GM12878 (cell line): ENCODE measurements at regions not wholly inside any gene's neighbourhood (a gene's known extent, or its start where the extent isn't known, plus 50 kb on each side); places are given as distances from the start of the nearest gene placed in this dataset.

Experiments
- TCF7 ChIP-seq: IDR thresholded peaks from 2 replicates; pipeline ENCODE4 v1.6.1; 2014; ENCODE audit warnings: antibody characterized with exemption, borderline replicate concordance
- TF ChIP-seq, protein P1 (sequence below): fragments of 450-650 bp; formaldehyde crosslinking; IDR thresholded peaks from 2 replicates; pipeline ENCODE4 v1.4.0; 2022; ENCODE audit warnings: mild to moderate bottlenecking, moderate library complexity
- TF ChIP-seq, protein P2 (sequence below), 3 experiments: IDR thresholded peaks in 2 of 3; conservative IDR thresholded peaks in 1 of 3; 2 replicates each; pipeline ENCODE4 v1.5.1; 2011; ENCODE audit warnings: low read depth in 3 of 3, low read length in 3 of 3, mild to moderate bottlenecking in 3 of 3, control low read depth in 2 of 3, moderate library complexity in 2 of 3, inconsistent platforms in 1 of 3, mixed read lengths in 1 of 3; ENCODE audit not compliant: control insufficient read depth in 2 of 3, insufficient read depth in 1 of 3; ENCODE audit errors: extremely low read depth in 1 of 3

DNA sequence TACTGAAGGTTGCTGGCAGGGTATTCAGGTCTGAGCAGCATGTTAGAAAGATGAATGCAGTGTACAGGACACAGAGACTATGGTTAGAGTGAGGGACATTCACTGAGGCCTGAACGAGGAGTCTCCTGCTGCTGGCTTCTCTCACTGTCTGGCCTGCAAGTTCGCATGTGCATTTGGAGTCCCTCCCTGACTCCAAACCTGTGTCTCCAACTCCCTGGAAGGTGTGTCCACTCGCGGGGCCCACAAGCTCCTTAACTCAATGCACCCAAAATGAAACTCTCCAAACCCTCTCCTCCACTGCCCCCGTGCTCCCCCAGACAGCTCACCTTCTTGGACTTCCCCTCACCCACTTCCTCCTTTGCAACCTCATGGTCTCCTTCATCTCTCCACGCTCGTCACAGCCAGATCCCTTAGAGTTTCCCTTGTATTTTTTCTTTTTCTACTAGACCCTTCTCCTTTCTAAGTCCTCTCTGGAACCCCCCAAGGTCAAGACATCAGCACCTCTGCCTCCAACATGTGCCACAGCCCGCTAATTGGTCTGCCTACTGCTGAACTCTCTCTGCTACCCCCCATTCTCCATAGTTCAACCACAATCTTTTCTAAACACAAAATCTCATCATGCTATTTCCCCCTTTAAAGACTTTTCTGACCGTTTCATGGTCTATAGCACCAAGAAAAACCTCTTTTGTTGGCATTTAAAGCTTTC is 58.3 kb downstream of the HES1 start:
- TF ChIP-seq, protein P1, sequence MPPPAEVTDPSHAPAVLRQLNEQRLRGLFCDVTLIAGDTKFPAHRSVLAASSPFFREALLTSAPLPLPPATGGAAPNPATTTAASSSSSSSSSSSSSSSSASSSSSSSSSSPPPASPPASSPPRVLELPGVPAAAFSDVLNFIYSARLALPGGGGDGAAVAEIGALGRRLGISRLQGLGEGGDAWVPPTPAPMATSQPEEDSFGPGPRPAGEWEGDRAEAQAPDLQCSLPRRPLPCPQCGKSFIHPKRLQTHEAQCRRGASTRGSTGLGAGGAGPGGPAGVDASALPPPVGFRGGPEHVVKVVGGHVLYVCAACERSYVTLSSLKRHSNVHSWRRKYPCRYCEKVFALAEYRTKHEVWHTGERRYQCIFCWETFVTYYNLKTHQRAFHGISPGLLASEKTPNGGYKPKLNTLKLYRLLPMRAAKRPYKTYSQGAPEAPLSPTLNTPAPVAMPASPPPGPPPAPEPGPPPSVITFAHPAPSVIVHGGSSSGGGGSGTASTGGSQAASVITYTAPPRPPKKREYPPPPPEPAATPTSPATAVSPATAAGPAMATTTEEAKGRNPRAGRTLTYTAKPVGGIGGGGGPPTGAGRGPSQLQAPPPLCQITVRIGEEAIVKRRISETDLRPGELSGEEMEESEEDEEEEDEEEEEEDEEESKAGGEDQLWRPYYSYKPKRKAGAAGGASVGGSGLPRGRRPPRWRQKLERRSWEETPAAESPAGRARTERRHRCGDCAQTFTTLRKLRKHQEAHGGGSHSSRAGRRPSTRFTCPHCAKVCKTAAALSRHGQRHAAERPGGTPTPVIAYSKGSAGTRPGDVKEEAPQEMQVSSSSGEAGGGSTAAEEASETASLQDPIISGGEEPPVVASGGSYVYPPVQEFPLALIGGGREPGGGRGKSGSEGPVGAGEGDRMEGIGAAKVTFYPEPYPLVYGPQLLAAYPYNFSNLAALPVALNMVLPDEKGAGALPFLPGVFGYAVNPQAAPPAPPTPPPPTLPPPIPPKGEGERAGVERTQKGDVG: no peak
- TF ChIP-seq, protein P2, sequence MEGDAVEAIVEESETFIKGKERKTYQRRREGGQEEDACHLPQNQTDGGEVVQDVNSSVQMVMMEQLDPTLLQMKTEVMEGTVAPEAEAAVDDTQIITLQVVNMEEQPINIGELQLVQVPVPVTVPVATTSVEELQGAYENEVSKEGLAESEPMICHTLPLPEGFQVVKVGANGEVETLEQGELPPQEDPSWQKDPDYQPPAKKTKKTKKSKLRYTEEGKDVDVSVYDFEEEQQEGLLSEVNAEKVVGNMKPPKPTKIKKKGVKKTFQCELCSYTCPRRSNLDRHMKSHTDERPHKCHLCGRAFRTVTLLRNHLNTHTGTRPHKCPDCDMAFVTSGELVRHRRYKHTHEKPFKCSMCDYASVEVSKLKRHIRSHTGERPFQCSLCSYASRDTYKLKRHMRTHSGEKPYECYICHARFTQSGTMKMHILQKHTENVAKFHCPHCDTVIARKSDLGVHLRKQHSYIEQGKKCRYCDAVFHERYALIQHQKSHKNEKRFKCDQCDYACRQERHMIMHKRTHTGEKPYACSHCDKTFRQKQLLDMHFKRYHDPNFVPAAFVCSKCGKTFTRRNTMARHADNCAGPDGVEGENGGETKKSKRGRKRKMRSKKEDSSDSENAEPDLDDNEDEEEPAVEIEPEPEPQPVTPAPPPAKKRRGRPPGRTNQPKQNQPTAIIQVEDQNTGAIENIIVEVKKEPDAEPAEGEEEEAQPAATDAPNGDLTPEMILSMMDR (IDR thresholded peaks at IDR 0.05 in 2 of 3, conservative IDR thresholded peaks at IDR 0.05 in 1 of 3; ENCODE audit: control insufficient read depth in 2 of 3, extremely low read depth in 1 of 3, insufficient read depth in 1 of 3, low read depth in 3 of 3, low read length in 3 of 3): no peak
- TF ChIP-seq TCF7: no peak
